Neural cell (in vitro differentiated cells): ENCODE measurements at regions not wholly inside any gene's neighbourhood (a gene's known extent, or its start where the extent isn't known, plus 50 kb on each side); places are given as distances from the start of the nearest gene placed in this dataset.

Experiments
- H2AFZ ChIP-seq: fragments of 200-600, 300-800 bp; sonication (generic), shearing (Covaris generic); 2 replicates; pipeline ENCODE4 v1.6.0; 2014; ENCODE audit warnings: low read depth, mild to moderate bottlenecking, antibody characterized with exemption, low read length, moderate library complexity
- H3F3A ChIP-seq: fragments of 200-600 bp; shearing (Covaris generic); 2 replicates; pipeline ENCODE4 v1.6.1; 2016; ENCODE audit warnings: mild to moderate bottlenecking, moderate library complexity, mixed read lengths, antibody characterized with exemption, low read length; ENCODE audit not compliant: insufficient read depth, poor library complexity, severe bottlenecking
- H3K27ac ChIP-seq: fragments of 200-600, 300-800 bp; sonication (generic), shearing (Covaris generic); 2 replicates; pipeline ENCODE4 v1.5.1; 2014; ENCODE audit warnings: mild to moderate bottlenecking, low read length, moderate library complexity
- H3K27me3 ChIP-seq: fragments of 300-800, 200-600 bp; sonication (generic), shearing (Covaris generic); 2 replicates; pipeline ENCODE4 v1.6.0; 2014; ENCODE audit warnings: mild to moderate bottlenecking, low read depth, low read length, moderate library complexity; ENCODE audit not compliant: insufficient read depth
- H3K36me3 ChIP-seq: fragments of 300-800, 200-600 bp; sonication (generic), shearing (Covaris generic); 2 replicates; pipeline ENCODE4 v1.5.1; 2014; ENCODE audit warnings: mild to moderate bottlenecking, antibody characterized with exemption, low read length, moderate library complexity; ENCODE audit not compliant: insufficient read depth
- H3K4me2 ChIP-seq: fragments of 300-800, 200-600 bp; sonication (generic), shearing (Covaris generic); 2 replicates; pipeline ENCODE4 v1.6.0; 2014; ENCODE audit warnings: mild to moderate bottlenecking, low read length
- H3K4me3 ChIP-seq: fragments of 300-800, 200-600 bp; sonication (generic), shearing (Covaris generic); 2 replicates; pipeline ENCODE4 v1.5.1; 2014; ENCODE audit warnings: mild to moderate bottlenecking, low read length, moderate library complexity
- H3K79me2 ChIP-seq: fragments of 200-600 bp; shearing (Covaris generic); replicated peaks from 2 replicates; pipeline ENCODE4 v1.6.0; 2014; ENCODE audit warnings: mild to moderate bottlenecking, low read length, moderate library complexity; ENCODE audit not compliant: insufficient read depth
- H3K9ac ChIP-seq: fragments of 300-800, 200-600 bp; sonication (generic), shearing (Covaris generic); 2 replicates; pipeline ENCODE4 v1.6.1; 2016; ENCODE audit warnings: mild to moderate bottlenecking, low read length, mixed read lengths
- H3K9me2 ChIP-seq: fragments of 200-600 bp; shearing (Covaris generic); 2 replicates; pipeline ENCODE4 v1.6.1; 2016; ENCODE audit warnings: mild to moderate bottlenecking, low read length, mixed read lengths; ENCODE audit not compliant: insufficient read depth
- H3K9me3 ChIP-seq: fragments of 200-600, 300-800 bp; sonication (generic), shearing (Covaris generic); 2 replicates; pipeline ENCODE4 v1.6.1; 2016; ENCODE audit warnings: mild to moderate bottlenecking, mixed run types, low read length, moderate library complexity, mixed read lengths
- H4K20me1 ChIP-seq: fragments of 200-600 bp; shearing (Covaris generic); 2 replicates; pipeline ENCODE4 v1.6.1; 2016; ENCODE audit warnings: mild to moderate bottlenecking, mixed run types; ENCODE audit not compliant: insufficient read depth
- CTCF ChIP-seq: fragments of 450-650 bp; IDR thresholded peaks from 2 replicates; pipeline ENCODE4 v1.5.1; 2014; ENCODE audit warnings: antibody characterized with exemption, mild to moderate bottlenecking, moderate library complexity; ENCODE audit not compliant: poor library complexity, severe bottlenecking
- EP300 ChIP-seq: fragments of 450-650 bp; conservative IDR thresholded peaks from 2 replicates; pipeline ENCODE4 v1.6.1; 2014; ENCODE audit warnings: antibody characterized with exemption, mild to moderate bottlenecking, moderate library complexity; ENCODE audit not compliant: poor library complexity, severe bottlenecking
- EZH2 ChIP-seq: fragments of 200-600, 300-800 bp; shearing (Covaris generic), sonication (generic); IDR thresholded peaks from 2 replicates; pipeline ENCODE4 v1.6.1; 2014; ENCODE audit warnings: antibody characterized with exemption, low read length, borderline replicate concordance, mild to moderate bottlenecking; ENCODE audit not compliant: insufficient read depth, poor library complexity, severe bottlenecking
- MXI1 ChIP-seq: fragments of 450-650 bp; conservative IDR thresholded peaks from 2 replicates; pipeline ENCODE4 v1.6.1; 2014; ENCODE audit warnings: antibody characterized with exemption, mild to moderate bottlenecking; ENCODE audit not compliant: poor library complexity, severe bottlenecking
- POLR2AphosphoS5 ChIP-seq: IDR thresholded peaks from 2 replicates; pipeline ENCODE4 v1.6.1; 2012
- RAD21 ChIP-seq: fragments of 450-650 bp; conservative IDR thresholded peaks from 2 replicates; pipeline ENCODE4 v1.6.1; 2014; ENCODE audit warnings: antibody characterized with exemption, mild to moderate bottlenecking, moderate library complexity
- REST ChIP-seq: IDR thresholded peaks from 2 replicates; pipeline ENCODE4 v1.6.1; 2012; ENCODE audit warnings: borderline replicate concordance
- SMC3 ChIP-seq: fragments of 450-650 bp; conservative IDR thresholded peaks from 2 replicates; pipeline ENCODE4 v1.6.1; 2014; ENCODE audit warnings: antibody characterized with exemption, mild to moderate bottlenecking, moderate library complexity; ENCODE audit not compliant: poor library complexity
- TAF1 ChIP-seq: IDR thresholded peaks from 2 replicates; pipeline ENCODE4 v1.6.1; 2012; ENCODE audit warnings: low read depth

- Histone ChIP-seq H3K36me3 (no peaks in the 10 kb centered on the region), H3K4me2 (no peak overlapping the region), H3K9me2 (no peaks in the 10 kb centered on the region), H3K79me2 (no peaks in the 10 kb centered on the region), H3K9ac (no peak overlapping the region), H3F3A (no peaks in the 10 kb centered on the region), H3K27ac (no peak overlapping the region), H3K27me3 (no peaks in the 10 kb centered on the region), H4K20me1 (no peaks in the 10 kb centered on the region), H3K4me3 (no peak overlapping the region), H2AFZ (no peak overlapping the region), H3K9me3 (no peaks in the 10 kb centered on the region)
- TF ChIP-seq EP300, result no peak
- TF ChIP-seq POLR2AphosphoS5, result no peak
- no peak for TF ChIP-seq REST
- TF ChIP-seq RAD21, result no peak
- no peak for TF ChIP-seq TAF1
- no peak for TF ChIP-seq EZH2
- TF ChIP-seq SMC3, result no peak
- no peak for TF ChIP-seq CTCF
- no peak for TF ChIP-seq MXI1
These were observed 216.0 kb upstream of the PELI2 start for GRCh38 chr14:55902241-55902640.

GRCh38 chr14:55904086-55904485, 214.1 kb upstream of the PELI2 start:
- H3F3A ChIP-seq, result no peaks in the 10 kb centered on the region
- no peak for TF ChIP-seq RAD21
- no peak for TF ChIP-seq POLR2AphosphoS5
- no peak for TF ChIP-seq REST
- no peak for TF ChIP-seq CTCF
- no peak for TF ChIP-seq SMC3
- H3K9me2 ChIP-seq, result no peaks in the 10 kb centered on the region
- H2AFZ ChIP-seq, result no peak overlapping the region
- no peak overlapping the region for H3K4me3 ChIP-seq
- no peaks in the 10 kb centered on the region for H3K36me3 ChIP-seq
- no peaks in the 10 kb centered on the region for H3K9me3 ChIP-seq
- H3K27ac ChIP-seq, result no peak overlapping the region
- H3K79me2 ChIP-seq, result no peaks in the 10 kb centered on the region
- no peaks in the 10 kb centered on the region for H4K20me1 ChIP-seq
- no peak overlapping the region for H3K9ac ChIP-seq
- H3K27me3 ChIP-seq, result no peaks in the 10 kb centered on the region
- H3K4me2 ChIP-seq, result no peak overlapping the region
